Loucy (cell line): ENCODE measurements at regions not wholly inside any gene's neighbourhood (a gene's known extent, or its start where the extent isn't known, plus 50 kb on each side); places are given as distances from the start of the nearest gene placed in this dataset.
"Not testable (repeated sequence)": the region's sequence is repeated elsewhere in the genome, so short reads cannot be mapped to it uniquely, and the experiment has no call there.

ENCODE experiments used
- EZH2phosphoT487 ChIP-seq: fragments of 200-600 bp; IDR thresholded peaks from 2 replicates; pipeline ENCODE4 v1.6.1; 2018; ENCODE audit warnings: antibody characterized with exemption, mild to moderate bottlenecking, moderate library complexity, borderline replicate concordance
- TF ChIP-seq, protein P1 (sequence below): fragments of 200-600 bp; sonication (generic); conservative IDR thresholded peaks from 2 replicates; pipeline ENCODE4 v1.5.1; 2014; ENCODE audit warnings: mild to moderate bottlenecking, antibody characterized with exemption, low read length

DNA sequence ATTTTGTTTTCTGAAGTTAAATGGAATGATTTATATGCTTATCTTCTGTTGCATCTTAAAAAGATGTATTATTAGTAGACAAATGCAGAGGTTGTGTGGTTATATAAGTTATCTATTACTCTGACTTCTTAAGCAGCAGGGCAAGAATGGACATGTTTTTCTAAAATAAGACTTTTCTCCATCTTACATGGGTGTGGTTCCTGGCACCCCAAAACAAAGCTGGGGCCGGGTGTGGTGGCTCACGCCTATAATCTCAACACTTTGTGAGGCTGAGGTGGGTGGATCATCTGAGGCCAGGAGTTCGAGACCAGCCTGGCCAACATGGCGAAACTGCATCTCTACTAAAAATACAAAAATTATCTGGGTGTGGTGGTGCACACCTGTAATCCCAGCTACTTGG is 77.8 kb upstream of the PSMA6 start:
- TF ChIP-seq, protein P1, sequence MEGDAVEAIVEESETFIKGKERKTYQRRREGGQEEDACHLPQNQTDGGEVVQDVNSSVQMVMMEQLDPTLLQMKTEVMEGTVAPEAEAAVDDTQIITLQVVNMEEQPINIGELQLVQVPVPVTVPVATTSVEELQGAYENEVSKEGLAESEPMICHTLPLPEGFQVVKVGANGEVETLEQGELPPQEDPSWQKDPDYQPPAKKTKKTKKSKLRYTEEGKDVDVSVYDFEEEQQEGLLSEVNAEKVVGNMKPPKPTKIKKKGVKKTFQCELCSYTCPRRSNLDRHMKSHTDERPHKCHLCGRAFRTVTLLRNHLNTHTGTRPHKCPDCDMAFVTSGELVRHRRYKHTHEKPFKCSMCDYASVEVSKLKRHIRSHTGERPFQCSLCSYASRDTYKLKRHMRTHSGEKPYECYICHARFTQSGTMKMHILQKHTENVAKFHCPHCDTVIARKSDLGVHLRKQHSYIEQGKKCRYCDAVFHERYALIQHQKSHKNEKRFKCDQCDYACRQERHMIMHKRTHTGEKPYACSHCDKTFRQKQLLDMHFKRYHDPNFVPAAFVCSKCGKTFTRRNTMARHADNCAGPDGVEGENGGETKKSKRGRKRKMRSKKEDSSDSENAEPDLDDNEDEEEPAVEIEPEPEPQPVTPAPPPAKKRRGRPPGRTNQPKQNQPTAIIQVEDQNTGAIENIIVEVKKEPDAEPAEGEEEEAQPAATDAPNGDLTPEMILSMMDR: not testable (repeated sequence)
- not testable (repeated sequence) for TF ChIP-seq EZH2phosphoT487
